Activated T-helper 9 cell treated with anti-CD3 and anti-CD28 coated beads, Interleukin-2, amount 50 U/mL, for 16 hours (primary cell): ENCODE measurements at regions not wholly inside any gene's neighbourhood (a gene's known extent, or its start where the extent isn't known, plus 50 kb on each side); places are given as distances from the start of the nearest gene placed in this dataset.
"Not testable (repeated sequence)": the region's sequence is repeated elsewhere in the genome, so short reads cannot be mapped to it uniquely, and the experiment has no call there.

Experiments
- DNase-seq: peaks from one replicate; pipeline ENCODE4 v3.0.0-alpha.2; 2020; ENCODE audit warnings: low read depth

DNA sequence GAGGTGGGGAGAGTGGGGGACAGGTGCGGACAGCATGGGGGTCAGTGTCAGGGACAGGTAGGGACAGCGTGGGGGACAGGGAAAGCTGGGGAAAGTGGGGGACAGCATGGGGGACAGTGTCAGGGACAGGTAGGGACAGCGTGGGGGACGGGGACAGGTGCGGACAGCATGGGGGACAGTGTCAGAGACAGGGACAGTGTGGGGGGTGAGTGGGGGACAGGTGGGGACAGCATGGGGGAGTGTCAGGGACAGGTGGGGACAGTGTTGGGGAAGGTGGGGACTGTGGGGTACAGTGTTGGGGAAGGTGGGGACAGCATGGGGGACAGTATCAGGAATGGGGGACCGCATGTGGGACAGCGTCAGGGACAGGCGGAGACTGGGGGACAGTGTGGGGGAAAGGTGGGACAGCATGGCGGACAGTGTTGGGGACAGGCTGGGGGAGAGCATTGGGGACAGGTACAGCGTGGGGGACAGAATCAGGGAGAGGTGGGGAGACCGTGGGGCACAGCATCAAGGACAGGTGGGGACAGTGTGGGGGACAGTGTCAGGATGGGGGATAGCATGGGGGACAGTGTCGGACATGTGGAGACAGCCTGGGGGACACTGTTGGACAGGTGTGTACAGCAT is 96.1 kb downstream of the TMEM121 start:
- no peak for DNase-seq

DNA sequence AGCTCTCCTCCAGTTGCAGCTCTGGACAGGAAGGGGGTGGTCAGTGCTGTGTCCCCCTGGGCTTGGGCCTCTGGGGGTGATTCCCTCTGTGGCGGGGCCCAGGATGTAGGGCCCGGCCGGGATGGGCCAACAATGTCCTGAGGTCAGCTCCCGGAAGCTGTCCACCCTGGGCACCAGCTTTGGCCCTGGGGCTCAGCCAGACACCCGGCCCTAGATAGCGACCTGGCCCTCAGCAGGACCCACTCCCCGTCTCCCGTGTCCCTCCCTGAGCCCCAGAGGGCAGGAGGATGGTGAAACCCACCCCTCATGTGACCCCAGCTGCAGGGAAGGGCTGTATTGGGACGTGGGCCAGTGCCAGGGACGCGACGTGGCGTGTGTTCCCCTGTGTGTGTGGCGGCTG is 96.8 kb downstream of the TMEM121 start:
- not testable (repeated sequence) for DNase-seq

DNA sequence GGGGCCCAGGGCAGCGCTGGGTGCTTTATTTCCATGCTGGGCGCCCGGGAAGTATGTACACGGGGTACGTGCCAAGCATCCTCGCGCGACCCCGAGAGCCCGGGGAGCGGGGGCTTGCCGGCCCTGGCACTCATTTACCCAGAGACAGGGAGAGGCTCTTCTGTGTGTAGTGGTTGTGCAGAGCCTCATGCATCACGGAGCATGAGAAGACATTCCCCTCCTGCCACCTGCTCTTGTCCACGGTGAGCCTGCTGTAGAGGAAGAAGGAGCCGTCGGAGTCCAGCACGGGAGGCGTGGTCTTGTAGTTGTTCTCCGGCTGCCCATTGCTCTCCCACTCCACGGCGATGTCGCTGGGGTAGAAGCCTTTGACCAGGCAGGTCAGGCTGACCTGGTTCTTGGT is 98.0 kb downstream of the TMEM121 start:
- DNase-seq = not testable (repeated sequence)

DNA sequence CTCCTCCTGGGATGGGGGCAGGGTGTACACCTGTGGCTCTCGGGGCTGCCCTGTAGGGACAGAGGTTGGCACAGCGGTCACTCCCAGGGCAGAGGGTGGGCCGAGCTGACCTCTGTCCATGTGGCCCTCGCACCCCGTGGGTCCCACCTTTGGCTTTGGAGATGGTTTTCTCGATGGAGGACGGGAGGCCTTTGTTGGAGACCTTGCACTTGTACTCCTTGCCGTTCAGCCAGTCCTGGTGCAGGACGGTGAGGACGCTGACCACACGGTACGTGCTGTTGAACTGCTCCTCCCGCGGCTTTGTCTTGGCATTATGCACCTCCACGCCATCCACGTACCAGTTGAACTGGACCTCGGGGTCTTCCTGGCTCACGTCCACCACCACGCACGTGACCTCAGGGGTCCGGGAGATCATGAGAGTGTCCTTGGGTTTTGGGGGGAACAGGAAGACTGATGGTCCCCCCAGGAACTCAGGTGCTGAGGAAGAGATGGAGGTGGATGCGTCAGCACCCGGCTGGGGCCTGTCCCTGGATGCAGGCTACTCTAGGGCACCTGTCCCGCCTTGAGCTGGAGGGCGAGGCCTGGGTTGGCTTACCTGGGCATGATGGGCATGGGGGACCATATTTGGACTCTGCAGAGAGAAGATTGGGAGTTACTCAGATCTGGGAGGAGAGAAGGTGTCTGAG is 98.5 kb downstream of the TMEM121 start:
- DNase-seq = not testable (repeated sequence)

DNA sequence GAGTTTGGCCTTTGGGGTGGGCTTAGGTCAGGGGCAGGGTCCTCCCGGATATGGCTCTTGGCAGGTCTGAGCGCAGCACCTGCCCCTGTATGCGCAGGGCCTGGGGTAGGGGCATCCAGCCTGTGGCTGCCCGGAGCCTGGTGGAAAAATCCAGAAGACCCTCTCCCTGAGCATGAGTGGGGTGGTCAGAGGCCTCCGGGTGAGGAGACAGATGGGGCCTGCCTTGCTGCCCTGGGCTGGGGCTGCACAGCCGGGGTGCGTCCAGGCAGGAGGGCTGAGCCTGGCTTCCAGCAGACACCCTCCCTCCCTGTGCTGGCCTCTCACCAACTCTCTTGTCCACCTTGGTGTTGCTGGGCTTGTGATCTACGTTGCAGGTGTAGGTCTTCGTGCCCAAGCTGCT is 99.1 kb downstream of the TMEM121 start:
- DNase-seq = not testable (repeated sequence)

DNA sequence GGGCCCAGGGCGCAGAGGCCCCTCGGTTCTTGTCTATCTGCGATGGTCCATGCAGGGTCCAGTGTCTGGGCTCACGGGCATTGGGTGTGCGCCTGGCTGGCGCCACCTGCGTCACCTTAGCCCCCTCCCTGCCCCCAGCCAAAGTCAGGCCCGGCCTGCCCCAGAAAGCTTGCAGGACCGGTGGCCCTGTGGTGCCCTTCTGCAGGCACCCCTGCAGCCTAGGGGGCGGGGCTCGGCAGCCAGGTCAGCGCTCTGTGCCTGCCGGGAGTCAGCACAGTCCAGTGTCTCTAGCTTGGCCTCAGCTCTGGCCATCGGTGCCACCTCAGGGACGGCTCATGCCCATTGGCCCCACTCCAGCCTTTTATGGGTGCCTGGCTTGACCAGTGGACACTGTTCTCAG is 99.7 kb downstream of the TMEM121 start:
- DNase-seq = not testable (repeated sequence)

DNA sequence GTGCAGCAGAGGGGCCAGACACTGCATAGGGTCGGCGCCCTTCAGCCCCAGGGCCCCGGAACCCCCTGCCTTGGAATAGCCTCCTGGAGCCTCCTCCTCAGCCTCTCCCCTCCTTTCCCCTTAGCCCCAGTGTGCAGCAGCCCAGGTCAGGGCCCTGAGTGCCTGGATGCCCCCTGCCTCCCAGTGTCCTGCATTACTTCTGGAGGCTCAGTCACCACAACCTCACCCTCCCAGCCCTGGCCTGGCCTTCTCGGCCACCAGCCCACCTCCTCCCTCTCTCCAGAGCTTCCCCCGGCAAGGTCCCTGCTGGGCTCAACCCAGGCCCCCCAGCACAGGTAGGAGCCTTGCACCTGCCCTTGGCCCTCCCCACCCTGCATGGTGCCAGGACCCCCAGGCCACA is 100.3 kb downstream of the TMEM121 start:
- DNase-seq = not testable (repeated sequence)

DNA sequence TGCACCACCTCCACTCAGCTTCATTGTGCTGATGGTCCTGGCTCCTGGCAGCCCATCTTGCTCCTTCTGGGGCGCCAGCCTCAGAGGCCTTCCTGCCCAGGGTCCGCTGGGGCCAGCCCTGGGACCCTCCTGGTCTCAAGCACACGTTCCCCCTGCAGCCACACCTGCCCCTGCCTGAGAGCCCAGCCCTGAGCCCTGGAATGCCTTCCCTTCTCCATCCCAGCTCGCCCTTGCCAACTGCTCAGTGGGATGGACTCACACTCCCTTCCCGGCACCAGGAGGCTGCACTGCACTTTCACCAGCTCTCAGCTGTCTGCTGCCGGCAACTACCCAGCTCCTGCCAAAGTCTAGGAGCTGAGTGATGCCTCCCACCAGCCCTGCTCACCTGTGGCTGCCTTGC is 100.9 kb downstream of the TMEM121 start:
- DNase-seq = not testable (repeated sequence)

DNA sequence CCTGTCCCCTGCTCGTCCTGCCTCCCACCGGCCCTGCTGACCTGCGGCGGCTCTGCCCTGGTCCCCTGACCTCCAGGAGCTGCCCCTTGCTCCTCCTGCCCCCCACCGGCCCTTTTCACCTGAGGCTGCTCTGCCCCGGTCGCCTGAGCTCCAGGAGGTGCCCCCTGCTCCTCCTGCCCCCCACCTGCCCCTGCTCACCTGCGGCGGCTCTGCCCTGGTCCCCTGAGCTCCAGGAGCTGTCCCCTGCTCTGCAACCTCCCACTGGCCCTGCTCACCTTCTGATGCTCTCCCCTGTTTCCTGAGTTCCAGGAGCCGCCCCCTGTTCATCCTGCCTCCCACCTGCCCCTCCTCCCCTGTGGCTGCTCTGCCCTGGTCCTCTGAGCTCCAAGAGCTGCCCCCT is 101.3 kb downstream of the TMEM121 start:
- no peak for DNase-seq

DNA sequence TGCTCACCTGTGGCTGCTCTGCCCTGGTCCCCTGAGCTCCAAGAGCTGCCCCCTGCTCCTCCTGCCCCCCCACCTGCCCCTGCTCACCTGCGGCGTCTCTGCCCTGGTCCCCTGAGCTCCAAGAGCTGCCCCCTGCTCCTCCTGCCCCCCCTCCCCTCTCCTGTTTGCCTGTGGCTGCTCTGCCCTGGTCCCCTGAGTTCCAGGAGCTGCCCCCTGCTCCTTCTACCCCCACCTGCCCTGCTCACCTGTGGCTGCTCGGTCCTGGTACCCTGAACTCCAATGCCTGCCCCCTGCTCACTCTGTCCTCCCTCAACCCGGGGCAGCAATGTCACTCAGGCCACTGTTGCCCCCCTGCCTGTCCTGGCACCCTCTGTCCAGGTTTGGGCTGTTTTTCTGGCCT is 101.7 kb downstream of the TMEM121 start:
- DNase-seq = not testable (repeated sequence)

DNA sequence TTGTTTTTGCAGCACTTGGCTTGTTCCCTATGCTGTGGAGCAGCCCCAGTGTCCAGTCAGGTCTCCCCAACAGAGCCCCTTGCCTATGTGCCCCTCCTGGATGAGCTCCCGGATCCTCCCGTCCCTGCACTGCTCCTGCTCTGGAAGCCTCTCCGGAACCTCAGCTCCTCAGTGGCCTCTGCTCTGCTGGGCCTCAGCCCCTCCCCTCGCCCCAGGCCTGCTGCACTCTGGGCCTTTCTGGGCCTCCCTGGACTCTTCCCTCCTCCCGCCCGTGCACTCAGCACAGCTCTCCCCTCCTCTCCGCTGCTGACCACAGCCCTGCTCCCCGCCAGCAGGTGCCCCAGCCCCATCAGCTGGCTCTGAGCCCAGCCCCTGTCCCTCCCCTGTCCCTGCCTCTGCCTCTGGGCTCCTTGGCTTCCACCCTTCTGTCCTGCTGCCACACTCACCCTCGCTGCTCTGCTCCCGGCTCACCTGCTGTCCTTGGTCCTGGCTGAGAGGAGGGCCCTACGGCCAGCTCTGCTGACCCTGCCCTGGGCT is 102.2 kb downstream of the TMEM121 start:
- not testable (repeated sequence) for DNase-seq

DNA sequence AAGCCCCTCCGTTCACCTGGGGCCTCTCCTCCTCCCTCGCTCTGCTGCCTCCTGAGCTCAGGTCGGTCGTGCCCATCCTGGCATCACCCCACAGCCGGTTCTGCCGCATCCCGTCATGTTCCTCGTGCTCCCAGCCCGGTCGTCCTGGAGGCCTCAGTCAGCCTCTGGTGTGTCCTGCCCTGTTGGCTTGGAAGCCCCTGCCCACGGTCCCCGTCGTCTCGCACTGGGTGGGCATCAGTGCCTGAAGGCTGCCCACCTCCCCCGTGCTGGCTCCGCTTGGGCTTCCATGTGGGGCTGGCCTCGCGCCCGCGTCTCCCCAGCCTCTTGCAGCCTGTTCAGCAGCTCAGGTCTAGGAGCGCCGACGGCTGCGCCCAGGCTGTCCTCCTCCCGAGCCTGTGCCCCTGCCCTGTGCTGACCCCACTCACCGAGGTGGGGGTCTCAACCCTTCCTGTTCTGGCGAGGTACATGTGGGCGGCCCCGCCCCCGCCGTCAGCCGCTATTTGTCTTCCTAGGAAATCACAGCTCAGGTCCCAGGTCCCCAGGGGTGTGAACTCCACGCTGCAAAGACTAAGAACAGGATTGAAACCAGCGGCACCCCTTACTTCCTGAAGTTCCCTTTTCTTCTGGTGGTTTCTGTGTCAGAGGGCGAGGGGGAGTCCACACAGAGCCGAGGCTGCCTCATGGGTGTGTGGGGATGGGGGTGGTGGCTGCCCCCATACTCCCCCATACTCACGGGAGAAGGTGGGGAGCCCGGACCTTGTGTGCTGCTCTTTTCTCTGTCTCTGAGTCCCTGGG is 102.9 kb downstream of the TMEM121 start:
- DNase-seq = not testable (repeated sequence)

DNA sequence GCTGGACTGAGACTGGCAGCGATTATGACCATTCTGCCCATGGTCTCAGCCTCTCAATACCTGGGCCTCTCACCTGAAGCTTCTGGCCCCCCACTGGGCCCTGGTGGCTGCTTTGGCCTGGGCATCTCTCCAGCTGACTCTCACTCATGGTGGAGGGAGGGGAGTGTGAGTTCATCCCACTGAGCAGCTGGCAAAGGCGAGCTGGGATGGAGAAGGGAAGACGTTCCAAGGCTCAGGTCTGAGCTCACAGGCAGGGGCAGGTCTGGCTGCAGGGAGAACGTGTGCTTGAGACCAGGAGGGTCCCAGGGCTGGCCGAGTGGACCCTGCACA is 103.5 kb downstream of the TMEM121 start:
- DNase-seq = no peak

DNA sequence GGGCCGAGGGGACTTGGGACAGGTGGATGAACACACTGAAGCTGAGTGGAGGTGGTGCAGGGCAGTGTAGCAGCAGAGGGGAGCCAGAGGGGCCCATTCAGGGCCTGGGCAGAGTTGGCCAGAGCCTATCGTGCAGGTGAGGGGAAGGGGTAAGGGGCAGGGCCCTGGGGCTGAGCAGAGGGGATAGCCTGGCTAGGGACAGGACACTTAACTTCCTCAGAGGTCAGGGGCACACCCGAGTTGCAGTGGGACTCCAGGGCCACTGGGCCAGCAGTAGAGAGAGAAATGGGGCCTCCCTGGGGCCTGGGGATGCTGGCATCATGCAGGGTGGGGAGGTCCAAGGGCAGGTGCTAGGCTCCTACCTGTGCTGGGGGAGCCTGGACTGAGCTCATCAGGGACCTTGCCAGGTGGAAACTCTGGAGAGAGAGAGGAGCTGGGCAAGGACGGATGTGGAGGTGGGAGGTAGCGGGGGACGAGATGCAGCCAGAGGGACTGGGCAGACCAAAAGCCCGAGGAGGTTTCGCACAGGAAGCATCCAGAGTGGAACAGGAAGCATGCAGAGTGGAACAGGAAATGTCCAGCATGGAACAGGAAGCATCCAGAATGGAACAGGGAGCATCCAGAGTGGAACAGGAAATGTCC is 104.0 kb downstream of the TMEM121 start:
- DNase-seq = not testable (repeated sequence)

DNA sequence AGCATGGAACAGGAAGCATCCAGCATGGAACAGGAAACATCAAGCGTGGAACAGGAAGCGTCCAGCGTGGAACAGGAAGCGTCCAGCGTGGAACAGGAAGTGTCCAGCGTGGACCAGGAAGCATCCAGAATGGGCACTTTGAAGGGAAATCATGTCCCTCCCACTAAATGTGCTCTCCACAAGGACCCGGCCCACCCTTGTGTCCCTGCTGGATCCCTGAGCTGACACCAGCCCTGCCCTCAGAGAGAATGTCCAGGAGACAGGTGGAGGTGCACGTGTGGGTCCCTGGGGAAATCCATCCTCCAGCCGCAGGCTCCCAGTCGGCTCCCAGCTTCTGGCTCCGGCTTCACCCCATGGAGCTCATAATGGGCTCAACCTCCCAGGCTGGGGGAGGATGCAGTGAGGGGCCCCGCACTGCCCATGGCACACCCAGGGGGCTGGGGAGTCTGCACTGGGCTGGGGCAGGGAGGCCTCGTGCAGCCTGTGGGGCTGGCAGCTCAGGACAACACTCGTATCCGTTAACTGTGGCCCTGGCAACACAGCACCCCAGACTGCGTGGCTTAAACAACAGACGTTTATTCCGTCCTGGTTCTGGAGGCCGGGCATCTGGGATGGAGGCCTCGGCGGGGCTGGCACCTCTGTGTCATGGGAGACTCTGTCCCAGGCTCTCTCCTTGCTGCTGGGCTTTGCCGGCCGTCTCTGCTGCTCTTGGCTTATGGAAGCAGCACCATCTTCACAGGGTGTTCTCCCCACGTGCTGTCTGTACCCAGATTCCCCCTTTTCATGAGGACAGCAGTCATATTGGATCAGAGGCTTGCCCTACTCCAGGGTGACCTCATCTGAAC is 104.8 kb downstream of the TMEM121 start:
- DNase-seq = not testable (repeated sequence)

DNA sequence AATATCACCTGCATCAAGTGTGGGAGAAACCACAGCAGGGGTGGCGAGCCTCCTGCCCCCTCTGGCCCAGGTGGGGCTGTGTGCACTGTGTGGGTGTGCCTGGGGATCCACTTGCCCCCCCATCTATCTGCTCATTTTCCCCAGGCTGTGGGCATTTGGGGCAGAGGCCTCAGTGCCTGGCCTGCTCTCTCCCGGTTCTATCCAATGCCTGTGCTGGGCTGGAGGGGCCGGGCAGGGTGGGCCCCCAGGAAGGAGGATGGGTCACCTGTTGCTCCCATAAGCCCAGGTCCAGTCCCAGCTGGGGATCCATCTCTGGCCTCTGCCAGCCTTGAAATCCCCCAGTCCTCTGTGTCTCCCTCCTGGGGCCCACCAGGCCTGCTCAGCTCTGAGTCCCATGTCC is 105.6 kb downstream of the TMEM121 start:
- no peak for DNase-seq

DNA sequence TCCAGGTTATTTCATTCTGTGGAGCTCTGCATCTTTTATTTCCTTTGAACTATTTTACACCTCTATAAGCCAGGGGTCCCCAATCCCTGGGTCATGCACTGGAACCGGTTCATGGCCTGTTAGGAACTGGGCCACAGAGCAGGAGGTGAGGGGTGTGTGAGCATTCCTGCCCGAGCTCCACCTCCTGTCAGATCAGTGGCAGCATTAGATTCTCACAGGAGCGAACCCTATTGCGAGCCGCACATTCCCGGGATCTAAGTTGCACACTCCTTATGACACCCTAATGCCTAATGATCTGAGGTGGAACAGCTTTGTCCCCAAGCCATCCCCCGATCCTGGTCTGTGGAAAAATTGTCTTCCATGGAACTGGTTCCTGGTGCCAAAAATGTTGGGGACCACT is 107.2 kb downstream of the TMEM121 start:
- DNase-seq = not testable (repeated sequence)

DNA sequence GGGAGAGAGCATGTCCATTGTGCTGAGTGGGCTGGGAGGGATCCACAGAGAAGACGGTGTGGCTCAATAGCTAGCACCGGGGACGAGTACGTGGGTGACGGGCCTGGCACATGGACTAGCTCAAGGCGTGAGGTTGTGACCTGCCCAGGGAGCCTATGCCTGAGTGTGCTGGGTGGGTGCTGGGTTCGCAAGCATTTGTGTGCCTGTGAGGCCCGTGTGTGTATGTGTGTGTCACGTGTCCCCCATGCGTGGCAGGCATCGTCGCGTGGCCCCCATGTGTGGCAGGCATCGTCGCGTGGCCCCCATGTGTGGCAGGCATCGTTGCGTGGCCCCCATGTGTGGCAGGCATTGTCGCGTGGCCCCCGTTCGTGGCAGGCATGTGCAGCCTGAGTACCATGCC is 109.2 kb downstream of the TMEM121 start:
- no peak for DNase-seq

DNA sequence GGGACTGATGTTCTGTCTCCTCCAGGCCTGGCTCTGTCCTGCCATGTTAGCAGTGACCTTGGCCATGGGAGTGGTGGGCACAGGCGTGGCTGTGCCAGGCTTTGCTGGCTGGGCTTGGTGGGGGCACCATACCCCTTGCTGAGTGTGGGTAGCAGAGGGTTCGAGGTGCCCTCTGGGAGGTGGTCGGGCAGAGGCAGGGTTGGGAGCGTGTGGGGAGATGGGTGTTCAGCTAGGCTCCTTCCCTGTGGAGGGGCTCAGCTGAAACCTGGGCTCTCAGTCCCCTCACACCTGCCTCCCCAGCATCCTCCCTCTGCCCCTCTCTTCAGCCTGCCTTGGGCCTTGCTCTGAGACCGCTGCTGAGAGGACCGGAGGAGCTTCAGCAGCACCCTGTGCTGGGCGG is 109.6 kb downstream of the TMEM121 start:
- not testable (repeated sequence) for DNase-seq

DNA sequence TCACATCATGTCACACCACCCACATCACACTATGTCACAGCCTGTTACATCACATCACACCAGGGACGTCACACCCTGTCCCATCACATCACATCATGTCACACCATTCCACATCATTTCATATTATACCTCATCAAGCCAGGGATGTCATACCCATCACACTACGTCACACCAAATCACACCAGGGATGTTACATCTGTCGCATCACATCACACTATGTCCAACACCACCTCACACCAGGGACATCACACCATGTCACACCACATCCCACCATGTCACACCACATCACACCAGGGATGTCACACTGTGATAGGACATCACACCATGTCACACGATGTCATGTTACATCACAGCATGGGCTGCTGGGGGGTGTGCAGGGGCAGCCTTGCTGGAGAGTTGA is 110.6 kb downstream of the TMEM121 start:
- DNase-seq = no peak

DNA sequence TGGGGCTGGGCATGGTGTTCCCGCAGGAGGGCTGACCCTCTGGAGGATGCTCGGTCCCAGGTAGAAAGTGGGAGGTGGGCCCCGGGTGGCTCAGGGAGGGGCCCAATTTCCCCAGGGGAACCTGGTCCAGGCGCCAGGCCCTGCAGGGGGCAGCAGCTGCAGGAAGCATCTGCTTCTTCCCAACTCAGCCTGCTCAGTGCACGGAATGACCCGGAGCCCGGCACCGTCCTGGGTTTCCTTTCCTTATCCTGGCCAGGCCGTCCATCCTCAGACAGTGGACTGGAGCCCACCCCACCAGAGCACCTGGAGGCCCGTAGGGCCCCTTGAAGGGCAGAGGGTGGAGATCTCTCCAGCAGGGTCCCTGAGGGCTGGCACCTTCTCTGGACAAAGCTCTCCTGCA is 111.0 kb downstream of the TMEM121 start:
- DNase-seq = not testable (repeated sequence)
